K562 (cell line): ENCODE measurements at regions not wholly inside any gene's neighbourhood (a gene's known extent, or its start where the extent isn't known, plus 50 kb on each side); places are given as distances from the start of the nearest gene placed in this dataset.

Experiments used
- ATAC-seq: fragments of 200-7000 bp; cut with Tn5 transposase; 3 replicates; pipeline ENCODE4 v1.9.1; 2020; ENCODE audit warnings: moderate library complexity
- BruUV-seq: library from RNA; stranded (reverse); fragments of 400-500 nt; replicated peaks from 2 replicates; lab custom pipeline; 2021; lab: Mats Ljungman, UMichigan
- CTCF ChIA-PET: fragments of 300-600 bp; formaldehyde crosslinking; extraction: SDS; loops from one replicate; lab custom pipeline; 2021; ENCODE audit warnings: low intra/inter-chr PET ratio; lab: Yijun Ruan, JAX
- POLR2A ChIA-PET: fragments of 300-600, 350-650 bp; sonication (Branson Sonifier 250); formaldehyde crosslinking; extraction: SDS; loops from one replicate; lab custom pipeline; 2021; ENCODE audit warnings: antibody characterized with exemption, inconsistent platforms; lab: Yijun Ruan, JAX
- DNase-seq, 4 experiments: peaks; one replicate each; pipeline versions ENCODE4 v3.0.0 to v3.0.0-alpha.2; 2011 to 2018; ENCODE audit warnings: low spot score in 3 of 4, mixed read lengths in 3 of 4; ENCODE audit errors: extremely low read depth in 1 of 4
- FAIRE-seq: peaks from 2 replicates; lab custom pipeline; 2011; peaks lifted over from hg19 to GRCh38; lab: Jason Lieb, UNC
- H2AFZ ChIP-seq: 2 replicates; pipeline ENCODE4 v1.6.0; 2011; ENCODE audit warnings: low read depth, low read length, control low read depth, inconsistent platforms
- H3K27ac ChIP-seq: fragments of 200-600 bp; 3 replicates; pipeline ENCODE4 v1.8.0; 2011; ENCODE audit warnings: low read depth, mild to moderate bottlenecking, control low read depth, inconsistent platforms, low read length, moderate library complexity, mixed read lengths; ENCODE audit errors: extremely low read depth
- H3K27me3 ChIP-seq, 2 experiments: fragments of 300-600 bp in 1 of 2; 2 replicates in 1 of 2; 3 replicates in 1 of 2; pipeline versions ENCODE4 v1.6.0 to v1.8.0; 2011; ENCODE audit warnings: inconsistent platforms in 2 of 2, low read length in 2 of 2, mild to moderate bottlenecking in 1 of 2, mixed read lengths in 1 of 2, moderate library complexity in 1 of 2; ENCODE audit not compliant: control insufficient read depth in 2 of 2, insufficient read depth in 2 of 2
- H3K36me3 ChIP-seq: fragments of 300-600 bp; 3 replicates; pipeline ENCODE4 v1.8.0; 2011; ENCODE audit warnings: mild to moderate bottlenecking, low read length, inconsistent platforms; ENCODE audit not compliant: control insufficient read depth, insufficient read depth
- H3K4me1 ChIP-seq, 2 experiments: fragments of 200-600 bp in 1 of 2; replicated peaks in 1 of 2; 2 replicates in 1 of 2; 3 replicates in 1 of 2; pipeline versions ENCODE4 v1.5.1 to v1.8.0; 2011; ENCODE audit warnings: inconsistent platforms in 2 of 2, low read length in 2 of 2, mild to moderate bottlenecking in 1 of 2, mixed read lengths in 1 of 2, moderate library complexity in 1 of 2; ENCODE audit not compliant: control insufficient read depth in 2 of 2, insufficient read depth in 2 of 2
- H3K4me2 ChIP-seq: 2 replicates; pipeline ENCODE4 v1.6.1; 2011; ENCODE audit warnings: low read length, control low read depth, inconsistent platforms, mixed read lengths; ENCODE audit not compliant: insufficient read depth
- H3K4me3 ChIP-seq: fragments of 200-600 bp; sonication (generic), shearing (Covaris generic); 2 replicates; pipeline ENCODE4 v1.5.1; 2016; ENCODE audit warnings: control low read depth, inconsistent platforms
- H3K79me2 ChIP-seq: fragments of 200-600 bp; 3 replicates; pipeline ENCODE4 v1.8.0; 2011; ENCODE audit warnings: low read length, inconsistent platforms; ENCODE audit not compliant: control insufficient read depth, insufficient read depth
- H3K9ac ChIP-seq, 2 experiments: 2 replicates each; pipeline versions ENCODE4 v1.6.0 to v1.6.1; 2011; ENCODE audit warnings: low read depth in 2 of 2, low read length in 2 of 2, control low read depth in 1 of 2, inconsistent platforms in 1 of 2, mild to moderate bottlenecking in 1 of 2, mixed read lengths in 1 of 2; ENCODE audit not compliant: insufficient read depth in 1 of 2
- H3K9me1 ChIP-seq: one replicate; pipeline ENCODE4 v1.6.0; 2011; ENCODE audit warnings: inconsistent platforms, mild to moderate bottlenecking, low read length, moderate library complexity; ENCODE audit not compliant: control insufficient read depth, insufficient read depth
- H3K9me3 ChIP-seq: replicated peaks from 2 replicates; pipeline ENCODE4 v1.5.1; 2011; ENCODE audit warnings: low read depth, low read length, inconsistent platforms; ENCODE audit not compliant: control insufficient read depth, insufficient read depth
- H4K20me1 ChIP-seq: replicated peaks from 2 replicates; pipeline ENCODE4 v1.6.1; 2011; ENCODE audit warnings: low read length, inconsistent platforms, mixed read lengths; ENCODE audit not compliant: control insufficient read depth, insufficient read depth
- CTCF ChIP-seq, 3 experiments: IDR thresholded peaks in 2 of 3; conservative IDR thresholded peaks in 1 of 3; 2 replicates each; pipeline ENCODE4 v1.5.1; 2011 to 2012; ENCODE audit warnings: low read length in 3 of 3, mild to moderate bottlenecking in 3 of 3, control low read depth in 2 of 3, improper control_type of control experiment in 1 of 3, inconsistent platforms in 1 of 3, low read depth in 1 of 3, mixed read lengths in 1 of 3, moderate library complexity in 1 of 3; ENCODE audit not compliant: insufficient read depth in 2 of 3
- E2F3 ChIP-seq: fragments of 250-450 bp; sonication (Bioruptor Pico); IDR thresholded peaks from 2 replicates; pipeline ENCODE4 v1.4.0; 2020; ENCODE audit warnings: mild to moderate bottlenecking
- FOXJ2 ChIP-seq: fragments of 200-800 bp; sonication (Bioruptor generic); IDR thresholded peaks from 2 replicates; pipeline ENCODE4 v1.6.1; 2016; ENCODE audit warnings: missing genetic modification characterization, missing compliant biosample characterization
- FUS ChIP-seq: fragments of 200-400 bp; formaldehyde crosslinking; optimal IDR thresholded peaks from 2 replicates; pipeline ENCODE3; 2017; ENCODE audit warnings: low read depth, low read length
- NEUROD1 ChIP-seq: fragments of 150-350 bp; IDR thresholded peaks from 2 replicates; pipeline ENCODE4 v1.6.1; 2014; ENCODE audit warnings: borderline replicate concordance, low read length, low read depth; ENCODE audit not compliant: partially characterized antibody
- ZNF695 ChIP-seq: fragments of 450-650 bp; formaldehyde crosslinking; IDR thresholded peaks from 2 replicates; pipeline ENCODE4 v1.4.0; 2020; ENCODE audit warnings: mild to moderate bottlenecking, moderate library complexity
- WGBS: fragments of 100-300 bp; shearing (Covaris generic); methylation state at CpG from one replicate; pipeline ENCODE4 v1.1.6; 2016; ENCODE audit warnings: low coverage, mixed read lengths; ENCODE audit not compliant: insufficient coverage; ENCODE audit errors: missing lambda C conversion rate; 5-methylcytosine and 5-hydroxymethylcytosine counted together
- in situ Hi-C: fragments of 300-500 bp; cut with MboI; formaldehyde crosslinking; loops from 4 replicates; pipeline ENCODE4 v1.15.0; 2018; ENCODE audit warnings: inconsistent platforms, mixed read lengths
- intact Hi-C: fragments of 100-400 bp; cut with micrococcal nuclease; formaldehyde crosslinking; loops from 2 replicates; pipeline ENCODE4 v1.14.2; 2022

DNA sequence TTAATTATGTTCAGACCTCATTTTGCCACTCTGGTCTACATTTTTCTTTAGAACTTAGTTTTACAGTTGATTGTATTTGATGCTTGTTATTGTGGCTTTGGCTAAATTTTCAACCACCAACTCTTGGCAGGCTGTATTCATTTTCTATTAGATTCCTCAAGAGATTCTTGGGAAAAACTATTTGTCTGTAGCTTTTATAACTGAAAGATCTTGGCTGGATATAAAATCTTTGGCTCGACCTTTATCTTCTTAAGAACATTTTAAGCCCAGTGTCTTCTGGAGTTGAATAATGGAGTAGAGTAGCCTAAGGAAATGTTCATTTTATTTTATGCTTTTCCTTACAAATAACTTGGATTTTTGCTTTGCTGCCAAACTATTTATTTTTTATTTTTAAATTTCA, 848.5 kb downstream of the PCDH17 start:
- H3K9me1 ChIP-seq: no peaks in the 10 kb centered on the region
- TF ChIP-seq CTCF (IDR thresholded peaks at IDR 0.05 in 2 of 3, conservative IDR thresholded peaks at IDR 0.05 in 1 of 3; ENCODE audit: insufficient read depth in 2 of 3, low read depth in 1 of 3, low read length in 3 of 3): no peak
- no peak for TF ChIP-seq ZNF695 (CRISPR knock-in tag)
- TF ChIP-seq, all 486 proteins: peak for 0
- Histone ChIP-seq H3K9ac (no peak overlapping the region), H3K36me3 (no peaks in the 10 kb centered on the region), H3K27ac (no peak overlapping the region), H3K9me3 (no peaks in the 10 kb centered on the region), H3K79me2 (no peaks in the 10 kb centered on the region), H3K27me3 (no peaks in the 10 kb centered on the region), H3K4me3 (no peak overlapping the region), H3K4me1 (no peaks in the 10 kb centered on the region), H4K20me1 (no peaks in the 10 kb centered on the region), H2AFZ (no peak overlapping the region), H3K4me2 (no peak overlapping the region)
- BruUV-seq: no TSS peak
- DNase-seq (no peak), FAIRE-seq (no peak), ATAC-seq (no peak)
- ChIA-PET POLR2A (no interaction called here), CTCF (no interaction called here)
- 0% methylated on average over 1 of the region's 1 CpG for WGBS
- intact Hi-C loops (no loop called here), in situ Hi-C loops (no loop called here)

DNA sequence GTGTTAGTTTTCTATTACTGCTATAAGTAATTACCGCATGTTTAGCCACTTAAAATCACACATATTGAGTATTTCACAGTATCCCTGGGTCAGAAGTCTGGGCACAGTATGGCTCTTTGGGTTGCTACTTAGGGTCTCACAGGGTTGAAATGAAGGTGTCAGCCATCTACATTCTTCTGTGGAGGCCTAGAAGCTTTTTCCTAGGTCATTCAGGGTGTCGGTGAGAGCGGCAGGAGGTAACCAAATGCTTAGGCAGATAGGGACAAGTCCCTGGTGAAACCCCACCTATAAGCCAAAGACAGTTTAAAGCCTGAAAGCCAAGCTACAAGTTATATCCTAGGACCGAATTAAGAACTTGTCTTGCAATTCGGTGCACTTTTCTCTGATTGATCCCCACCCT, 856.7 kb downstream of the PCDH17 start:
- no peak for FAIRE-seq
- in situ Hi-C loops (no loop called here), intact Hi-C loops (no loop called here)
- 6% methylated on average over 5 of the region's 5 CpGs for WGBS
- H3K27me3 ChIP-seq: no peaks in the 10 kb centered on the region
- H3K27ac ChIP-seq: no peak overlapping the region
- H4K20me1 ChIP-seq: no peaks in the 10 kb centered on the region
- H3K9me3 ChIP-seq: no peaks in the 10 kb centered on the region
- no peaks in the 10 kb centered on the region for H3K79me2 ChIP-seq
- H3K4me3 ChIP-seq: no peak overlapping the region
- no TSS peak for BruUV-seq
- H3K4me2 ChIP-seq: no peak overlapping the region
- POLR2A ChIA-PET: no interaction called here
- H3K36me3 ChIP-seq: no peaks in the 10 kb centered on the region
- no peak for DNase-seq
- ATAC-seq: no peak
- no peaks in the 10 kb centered on the region for H3K9me1 ChIP-seq
- no peak overlapping the region for H3K9ac ChIP-seq
- CTCF ChIA-PET: no interaction called here
- no peaks in the 10 kb centered on the region for H3K4me1 ChIP-seq
- H2AFZ ChIP-seq: no peak overlapping the region
- TF ChIP-seq FOXJ2 (tag): no peak
- no peak for TF ChIP-seq FUS
- no peak for TF ChIP-seq E2F3 (CRISPR knock-in tag)
- TF ChIP-seq NEUROD1: no peak
- TF ChIP-seq, all 486 proteins: peak for 0
